C4-2B (cell line): ENCODE measurements at regions not wholly inside any gene's neighbourhood (a gene's known extent, or its start where the extent isn't known, plus 50 kb on each side); places are given as distances from the start of the nearest gene placed in this dataset.

Experiments
- CTCF ChIP-seq: fragments of 450-650 bp; conservative IDR thresholded peaks from 2 replicates; pipeline ENCODE4 v1.5.1; 2017; ENCODE audit warnings: mild to moderate bottlenecking
- ZFX ChIP-seq: fragments of 450-650 bp; IDR thresholded peaks from 2 replicates; pipeline ENCODE4 v1.6.1; 2017

- TF ChIP-seq CTCF (no peak), ZFX (no peak)
These were observed 157.1 kb upstream of the CDH6 start for GRCh38 chr5:31036411-31036810.
